ENCODE measurements at regions not wholly inside any gene's neighbourhood (a gene's known extent, or its start where the extent isn't known, plus 50 kb on each side); places are given as distances from the start of the nearest gene placed in this dataset.

DNA sequence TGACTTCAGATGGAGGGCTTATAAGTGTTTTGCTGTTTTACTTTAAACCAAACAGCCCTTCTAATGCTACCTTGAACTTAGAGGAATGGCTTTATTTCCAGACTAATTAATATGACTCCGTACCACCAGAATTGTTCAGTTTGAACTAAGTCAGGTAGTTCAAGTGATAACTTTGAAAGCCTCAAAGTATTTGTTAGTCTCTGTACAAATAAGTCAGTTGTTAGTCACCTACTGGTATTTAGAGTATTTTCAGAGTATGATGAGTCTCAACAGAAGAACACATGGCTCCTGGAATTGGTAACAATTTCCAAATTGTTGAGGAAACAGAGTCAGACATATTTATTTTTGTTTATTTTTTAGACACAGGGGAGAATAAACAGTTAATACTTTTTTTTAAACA lies 381.8 kb upstream of the NRXN1 start:
- no peaks in the 10 kb centered on the region for H4K20me1 ChIP-seq (ENCODE audit: control insufficient read depth, insufficient read depth)
- POLR2A ChIA-PET: no interaction called here

DNA sequence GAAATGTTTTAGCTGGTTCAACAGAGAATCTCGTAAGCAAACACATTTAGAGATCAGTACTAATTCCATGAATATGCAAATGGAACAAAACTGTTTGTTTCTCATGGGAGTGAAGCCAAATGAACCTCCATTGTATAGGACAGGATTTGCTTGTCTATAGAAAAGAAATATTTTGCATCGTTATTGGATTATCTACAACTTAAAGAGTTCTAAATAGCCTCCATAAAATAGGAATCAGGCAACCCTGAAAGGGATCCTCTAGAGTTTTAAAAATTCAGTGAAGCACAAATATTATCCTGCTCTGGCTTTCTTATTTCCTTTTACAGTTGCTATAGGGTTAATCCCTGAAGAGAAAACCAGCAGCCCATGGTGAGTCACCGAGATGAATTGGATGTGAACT lies 378.4 kb upstream of the NRXN1 start:
- H4K20me1 ChIP-seq (ENCODE audit: control insufficient read depth, insufficient read depth): no peaks in the 10 kb centered on the region
- TF ChIP-seq IRF4 (IDR thresholded peaks at IDR 0.05; ENCODE audit: low read depth, low read length) (no peak), MYB (IDR thresholded peaks at IDR 0.05; ENCODE audit: borderline replicate concordance, low read depth, low read length) (no peak), HDAC6 (IDR thresholded peaks at IDR 0.05; ENCODE audit: unreplicated experiment) (no peak), CBX5 (IDR thresholded peaks at IDR 0.05; ENCODE audit: low read depth) (no peak), RCOR1 (conservative IDR thresholded peaks at IDR 0.05; ENCODE audit: low read depth, low read length) (no peak), MYC (IDR thresholded peaks at IDR 0.05; ENCODE audit: insufficient read depth, insufficient read length, insufficient replicate concordance, low read length, severe bottlenecking) (no peak), RELA (IDR thresholded peaks at IDR 0.05; ENCODE audit: borderline replicate concordance, partially characterized antibody) (no peak), RAD21 (IDR thresholded peaks at IDR 0.05; ENCODE audit: insufficient read depth, low read depth, low read length) (no peak), NFXL1 (IDR thresholded peaks at IDR 0.05; ENCODE audit: borderline replicate concordance) (no peak), YY1 (IDR thresholded peaks at IDR 0.05; ENCODE audit: low read depth, low read length) (no peak), JUNB (IDR thresholded peaks at IDR 0.05) (no peak)
- no peak overlapping the region for H2AFZ ChIP-seq (ENCODE audit: control insufficient read depth, low read depth, low read length)
- no peak overlapping the region for H3K4me2 ChIP-seq (ENCODE audit: control insufficient read depth, insufficient read depth)
- 8% methylated on average over 3 of the region's 3 CpGs for WGBS (ENCODE audit: insufficient coverage, insufficient replicate concordance, low lambda C conversion rate, missing lambda C conversion rate)
- BruUV-seq (replicated peaks): no TSS peak
- no peaks in the 10 kb centered on the region for H3K9me3 ChIP-seq (replicated peaks; ENCODE audit: control insufficient read depth, insufficient read depth, low read length)
- ChIA-PET RAD21 (ENCODE audit: unreplicated experiment) (no interaction called here), POLR2A (no interaction called here), CTCF (no interaction called here), SMC1A (ENCODE audit: uncharacterized antibody, unreplicated experiment) (interaction anchor here (0.6 kb wide), 1 partner anchor 246 kb away, joined by 3 read pairs; no protein-coding TSS in a partner anchor)
- no peak for ATAC-seq
- H3K4me1 ChIP-seq (ENCODE audit: control insufficient read depth, insufficient read depth, low read length): no peaks in the 10 kb centered on the region
- no peak overlapping the region for H3K9ac ChIP-seq (ENCODE audit: control insufficient read depth, insufficient read depth, low read length)
- FAIRE-seq: no peak
- no peaks in the 10 kb centered on the region for H3K27me3 ChIP-seq (replicated peaks in 1 of 2; ENCODE audit: control insufficient read depth in 2 of 2, insufficient read depth in 2 of 2, low read length in 1 of 2)
- H3K36me3 ChIP-seq (ENCODE audit: control insufficient read depth in 2 of 2, insufficient read depth in 2 of 2, low read length in 1 of 2): no peaks in the 10 kb centered on the region
- in situ Hi-C loops (cut with MboI) (no loop called here), intact Hi-C loops (cut with micrococcal nuclease; ENCODE audit: unreplicated experiment) (no loop called here)
- no peak overlapping the region for H3K27ac ChIP-seq (ENCODE audit: control insufficient read depth, insufficient read depth)
- H3K4me3 ChIP-seq: no peak overlapping the region
- no peak for DNase-seq (ENCODE audit: low read depth, low spot score)
- no peaks in the 10 kb centered on the region for H3K79me2 ChIP-seq (ENCODE audit: control insufficient read depth, insufficient read depth, low read length)

More for the DNA sequence above, 381.8 kb upstream of the NRXN1 start:
- no TSS peak for BruUV-seq (replicated peaks)
- SMC1A ChIA-PET (ENCODE audit: uncharacterized antibody, unreplicated experiment): no interaction called here
- H3K9me3 ChIP-seq (replicated peaks; ENCODE audit: control insufficient read depth, insufficient read depth, low read length): no peaks in the 10 kb centered on the region
- H3K4me3 ChIP-seq: no peak overlapping the region
- RAD21 ChIA-PET (ENCODE audit: unreplicated experiment): no interaction called here
- H3K9ac ChIP-seq (ENCODE audit: control insufficient read depth, insufficient read depth, low read length): no peak overlapping the region
- DNase-seq (ENCODE audit: low read depth, low spot score): no peak
- no peak for FAIRE-seq
- no peak overlapping the region for H3K27ac ChIP-seq (ENCODE audit: control insufficient read depth, insufficient read depth)
- no peak overlapping the region for H2AFZ ChIP-seq (ENCODE audit: control insufficient read depth, low read depth, low read length)
- no peaks in the 10 kb centered on the region for H3K36me3 ChIP-seq (ENCODE audit: control insufficient read depth in 2 of 2, insufficient read depth in 2 of 2, low read length in 1 of 2)
- no peak overlapping the region for H3K4me2 ChIP-seq (ENCODE audit: control insufficient read depth, insufficient read depth)
- no peaks in the 10 kb centered on the region for H3K79me2 ChIP-seq (ENCODE audit: control insufficient read depth, insufficient read depth, low read length)
- CTCF ChIA-PET: no interaction called here
- ATAC-seq: no peak
- WGBS (ENCODE audit: insufficient coverage, insufficient replicate concordance, low lambda C conversion rate, missing lambda C conversion rate): 8% methylated on average over 1 of the region's 1 CpG
- no peak for TF ChIP-seq GATAD2B (conservative IDR thresholded peaks at IDR 0.05; ENCODE audit: low read depth)
- no peak for TF ChIP-seq ZNF207 (IDR thresholded peaks at IDR 0.05; ENCODE audit: borderline replicate concordance)
- no peaks in the 10 kb centered on the region for H3K4me1 ChIP-seq (ENCODE audit: control insufficient read depth, insufficient read depth, low read length)
- in situ Hi-C loops (cut with MboI): no loop called here
- intact Hi-C loops (cut with micrococcal nuclease; ENCODE audit: unreplicated experiment): no loop called here
- H3K27me3 ChIP-seq (replicated peaks in 1 of 2; ENCODE audit: control insufficient read depth in 2 of 2, insufficient read depth in 2 of 2, low read length in 1 of 2): no peaks in the 10 kb centered on the region
